Neural cell (in vitro differentiated cells): ENCODE measurements at regions not wholly inside any gene's neighbourhood (a gene's known extent, or its start where the extent isn't known, plus 50 kb on each side); places are given as distances from the start of the nearest gene placed in this dataset.

Source experiments
- H2AFZ ChIP-seq: fragments of 200-600, 300-800 bp; sonication (generic), shearing (Covaris generic); 2 replicates; pipeline ENCODE4 v1.6.0; 2014; ENCODE audit warnings: low read depth, mild to moderate bottlenecking, antibody characterized with exemption, low read length, moderate library complexity
- H3F3A ChIP-seq: fragments of 200-600 bp; shearing (Covaris generic); 2 replicates; pipeline ENCODE4 v1.6.1; 2016; ENCODE audit warnings: mild to moderate bottlenecking, moderate library complexity, mixed read lengths, antibody characterized with exemption, low read length; ENCODE audit not compliant: insufficient read depth, poor library complexity, severe bottlenecking
- H3K27ac ChIP-seq: fragments of 200-600, 300-800 bp; sonication (generic), shearing (Covaris generic); 2 replicates; pipeline ENCODE4 v1.5.1; 2014; ENCODE audit warnings: mild to moderate bottlenecking, low read length, moderate library complexity
- H3K27me3 ChIP-seq: fragments of 300-800, 200-600 bp; sonication (generic), shearing (Covaris generic); 2 replicates; pipeline ENCODE4 v1.6.0; 2014; ENCODE audit warnings: mild to moderate bottlenecking, low read depth, low read length, moderate library complexity; ENCODE audit not compliant: insufficient read depth
- H3K36me3 ChIP-seq: fragments of 300-800, 200-600 bp; sonication (generic), shearing (Covaris generic); 2 replicates; pipeline ENCODE4 v1.5.1; 2014; ENCODE audit warnings: mild to moderate bottlenecking, antibody characterized with exemption, low read length, moderate library complexity; ENCODE audit not compliant: insufficient read depth
- H3K4me2 ChIP-seq: fragments of 300-800, 200-600 bp; sonication (generic), shearing (Covaris generic); 2 replicates; pipeline ENCODE4 v1.6.0; 2014; ENCODE audit warnings: mild to moderate bottlenecking, low read length
- H3K4me3 ChIP-seq: fragments of 300-800, 200-600 bp; sonication (generic), shearing (Covaris generic); 2 replicates; pipeline ENCODE4 v1.5.1; 2014; ENCODE audit warnings: mild to moderate bottlenecking, low read length, moderate library complexity
- H3K79me2 ChIP-seq: fragments of 200-600 bp; shearing (Covaris generic); replicated peaks from 2 replicates; pipeline ENCODE4 v1.6.0; 2014; ENCODE audit warnings: mild to moderate bottlenecking, low read length, moderate library complexity; ENCODE audit not compliant: insufficient read depth
- H3K9ac ChIP-seq: fragments of 300-800, 200-600 bp; sonication (generic), shearing (Covaris generic); 2 replicates; pipeline ENCODE4 v1.6.1; 2016; ENCODE audit warnings: mild to moderate bottlenecking, low read length, mixed read lengths
- H3K9me2 ChIP-seq: fragments of 200-600 bp; shearing (Covaris generic); 2 replicates; pipeline ENCODE4 v1.6.1; 2016; ENCODE audit warnings: mild to moderate bottlenecking, low read length, mixed read lengths; ENCODE audit not compliant: insufficient read depth
- H3K9me3 ChIP-seq: fragments of 200-600, 300-800 bp; sonication (generic), shearing (Covaris generic); 2 replicates; pipeline ENCODE4 v1.6.1; 2016; ENCODE audit warnings: mild to moderate bottlenecking, mixed run types, low read length, moderate library complexity, mixed read lengths
- H4K20me1 ChIP-seq: fragments of 200-600 bp; shearing (Covaris generic); 2 replicates; pipeline ENCODE4 v1.6.1; 2016; ENCODE audit warnings: mild to moderate bottlenecking, mixed run types; ENCODE audit not compliant: insufficient read depth
- CTCF ChIP-seq: fragments of 450-650 bp; IDR thresholded peaks from 2 replicates; pipeline ENCODE4 v1.5.1; 2014; ENCODE audit warnings: antibody characterized with exemption, mild to moderate bottlenecking, moderate library complexity; ENCODE audit not compliant: poor library complexity, severe bottlenecking
- EP300 ChIP-seq: fragments of 450-650 bp; conservative IDR thresholded peaks from 2 replicates; pipeline ENCODE4 v1.6.1; 2014; ENCODE audit warnings: antibody characterized with exemption, mild to moderate bottlenecking, moderate library complexity; ENCODE audit not compliant: poor library complexity, severe bottlenecking
- EZH2 ChIP-seq: fragments of 200-600, 300-800 bp; shearing (Covaris generic), sonication (generic); IDR thresholded peaks from 2 replicates; pipeline ENCODE4 v1.6.1; 2014; ENCODE audit warnings: antibody characterized with exemption, low read length, borderline replicate concordance, mild to moderate bottlenecking; ENCODE audit not compliant: insufficient read depth, poor library complexity, severe bottlenecking
- MXI1 ChIP-seq: fragments of 450-650 bp; conservative IDR thresholded peaks from 2 replicates; pipeline ENCODE4 v1.6.1; 2014; ENCODE audit warnings: antibody characterized with exemption, mild to moderate bottlenecking; ENCODE audit not compliant: poor library complexity, severe bottlenecking
- POLR2AphosphoS5 ChIP-seq: IDR thresholded peaks from 2 replicates; pipeline ENCODE4 v1.6.1; 2012
- RAD21 ChIP-seq: fragments of 450-650 bp; conservative IDR thresholded peaks from 2 replicates; pipeline ENCODE4 v1.6.1; 2014; ENCODE audit warnings: antibody characterized with exemption, mild to moderate bottlenecking, moderate library complexity
- REST ChIP-seq: IDR thresholded peaks from 2 replicates; pipeline ENCODE4 v1.6.1; 2012; ENCODE audit warnings: borderline replicate concordance
- SMC3 ChIP-seq: fragments of 450-650 bp; conservative IDR thresholded peaks from 2 replicates; pipeline ENCODE4 v1.6.1; 2014; ENCODE audit warnings: antibody characterized with exemption, mild to moderate bottlenecking, moderate library complexity; ENCODE audit not compliant: poor library complexity
- TAF1 ChIP-seq: IDR thresholded peaks from 2 replicates; pipeline ENCODE4 v1.6.1; 2012; ENCODE audit warnings: low read depth

GRCh38 chr1:90476411-90476810, 240.7 kb downstream of the BARHL2 start:
- H3K4me2 ChIP-seq = no peak overlapping the region
- no peaks in the 10 kb centered on the region for H3K9me3 ChIP-seq
- H3F3A ChIP-seq = no peaks in the 10 kb centered on the region
- TF ChIP-seq EP300 (no peak), REST (no peak), TAF1 (no peak), MXI1 (no peak)
- H3K36me3 ChIP-seq = no peaks in the 10 kb centered on the region
- H3K9ac ChIP-seq = no peak overlapping the region
- no peaks in the 10 kb centered on the region for H4K20me1 ChIP-seq
- no peaks in the 10 kb centered on the region for H3K9me2 ChIP-seq
- no peaks in the 10 kb centered on the region for H3K27me3 ChIP-seq
- H3K27ac ChIP-seq = no peak overlapping the region
- H2AFZ ChIP-seq = no peak overlapping the region
- H3K79me2 ChIP-seq = no peaks in the 10 kb centered on the region
- no peak overlapping the region for H3K4me3 ChIP-seq

- Histone ChIP-seq H3K9ac (no peak overlapping the region), H3K4me2 (no peak overlapping the region), H3F3A (no peaks in the 10 kb centered on the region), H2AFZ (no peak overlapping the region), H3K27me3 (no peaks in the 10 kb centered on the region), H3K9me2 (no peaks in the 10 kb centered on the region), H3K36me3 (no peaks in the 10 kb centered on the region), H3K27ac (no peak overlapping the region), H3K9me3 (no peaks in the 10 kb centered on the region), H3K79me2 (no peaks in the 10 kb centered on the region), H3K4me3 (no peak overlapping the region), H4K20me1 (no peaks in the 10 kb centered on the region)
- TF ChIP-seq POLR2AphosphoS5 (no peak), CTCF (peak; percentile 61), MXI1 (no peak), RAD21 (peak; percentile 60), TAF1 (no peak), SMC3 (peak; percentile 45), EP300 (no peak), REST (no peak), EZH2 (no peak)
Observed at GRCh38 chr1:90475631-90476030, 241.5 kb downstream of the BARHL2 start.
